Stimulated activated CD4-positive, alpha-beta T cell treated with anti-CD3 and anti-CD28 coated beads, Interleukin-1b, Interleukin-23, amount 100 ng/mL, for 4 hours (primary cell): ENCODE measurements at regions not wholly inside any gene's neighbourhood (a gene's known extent, or its start where the extent isn't known, plus 50 kb on each side); places are given as distances from the start of the nearest gene placed in this dataset.

Source experiments
- DNase-seq, 2 donors: peaks; one replicate each; pipeline ENCODE4 v3.0.0-alpha.2; 2020; ENCODE audit warnings: low read depth in 2 of 2

- no peak for DNase-seq
Observed at GRCh38 chr6:14731611-14732010, 514.3 kb upstream of the JARID2 start.

GRCh38 chr6:14732226-14732843 is 513.5 kb upstream of the JARID2 start:
- no peak for DNase-seq

GRCh38 chr6:14732844-14733757 is 512.8 kb upstream of the JARID2 start:
- DNase-seq = peak; percentile 35 to 58

GRCh38 chr6:14734052-14734415 is 511.8 kb upstream of the JARID2 start:
- DNase-seq = no peak

- DNase-seq = peak in 1 of 2 donors; percentile 40
Observed at GRCh38 chr6:14734416-14735340, 511.2 kb upstream of the JARID2 start.

- DNase-seq = no peak
Observed at GRCh38 chr6:14735956-14736486, 509.8 kb upstream of the JARID2 start.

GRCh38 chr6:14736554-14736953 is 509.3 kb upstream of the JARID2 start:
- DNase-seq = no peak

GRCh38 chr6:14738497-14738896 is 507.4 kb upstream of the JARID2 start:
- no peak for DNase-seq

- no peak for DNase-seq
Observed at GRCh38 chr6:14738933-14739332, 506.9 kb upstream of the JARID2 start.

GRCh38 chr6:14739827-14740226 is 506.0 kb upstream of the JARID2 start:
- DNase-seq = no peak

- no peak for DNase-seq
Observed at GRCh38 chr6:14742171-14742570, 503.7 kb upstream of the JARID2 start.

- no peak for DNase-seq
Observed at GRCh38 chr6:14742680-14743079, 503.2 kb upstream of the JARID2 start.

- DNase-seq = no peak
Observed at GRCh38 chr6:14743144-14743473, 502.8 kb upstream of the JARID2 start.

GRCh38 chr6:14743474-14744211 is 502.2 kb upstream of the JARID2 start:
- DNase-seq = peak; percentile 64 to 71

GRCh38 chr6:14744212-14744556 is 501.7 kb upstream of the JARID2 start:
- no peak for DNase-seq

GRCh38 chr6:14746139-14746837 is 499.6 kb upstream of the JARID2 start:
- no peak for DNase-seq

- no peak for DNase-seq
Observed at GRCh38 chr6:14747881-14748520, 497.9 kb upstream of the JARID2 start.

GRCh38 chr6:14748679-14749078 is 497.2 kb upstream of the JARID2 start:
- no peak for DNase-seq

- no peak for DNase-seq
Observed at GRCh38 chr6:14750059-14750661, 495.7 kb upstream of the JARID2 start.

GRCh38 chr6:14751645-14752175 is 494.2 kb upstream of the JARID2 start:
- no peak for DNase-seq
